HG03175 (cell line): ENCODE measurements at regions not wholly inside any gene's neighbourhood (a gene's known extent, or its start where the extent isn't known, plus 50 kb on each side); places are given as distances from the start of the nearest gene placed in this dataset.
"Not testable (repeated sequence)": the region's sequence is repeated elsewhere in the genome, so short reads cannot be mapped to it uniquely, and the experiment has no call there.

Experiments used
- ATAC-seq: cut with Tn5 transposase; IDR thresholded peaks from one replicate; pipeline ENCODE4 v1.9.1; 2021; ENCODE audit warnings: mild to moderate bottlenecking, moderate library complexity; ENCODE audit not compliant: unreplicated experiment

- no peak for ATAC-seq
These were observed 76.2 kb downstream of the RIN2 start for GRCh38 chr20:19834287-19834686.

DNA sequence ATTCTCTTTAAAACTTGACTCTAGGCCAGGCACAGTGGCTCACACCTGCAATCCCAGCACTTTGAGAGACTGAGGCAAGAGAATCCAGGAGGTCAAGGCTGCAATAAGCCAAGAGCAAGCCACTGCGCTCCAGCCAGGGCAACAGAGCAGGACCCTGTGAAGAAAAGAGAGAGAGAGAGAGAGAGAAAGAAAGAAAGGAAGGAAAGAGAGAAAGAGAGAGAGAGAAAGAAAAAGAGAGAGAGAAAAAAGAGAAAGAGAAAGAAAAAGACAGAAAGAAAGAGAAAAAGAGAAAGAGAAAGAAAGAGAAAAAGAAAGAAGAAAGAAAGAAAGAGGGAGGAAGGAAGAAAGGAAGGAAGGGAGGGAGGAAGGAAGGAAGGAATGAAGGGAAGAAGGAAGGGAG is 76.7 kb downstream of the RIN2 start:
- no peak for ATAC-seq

- ATAC-seq: no peak
These were observed 77.6 kb downstream of the RIN2 start for GRCh38 chr20:19835533-19836222.

DNA sequence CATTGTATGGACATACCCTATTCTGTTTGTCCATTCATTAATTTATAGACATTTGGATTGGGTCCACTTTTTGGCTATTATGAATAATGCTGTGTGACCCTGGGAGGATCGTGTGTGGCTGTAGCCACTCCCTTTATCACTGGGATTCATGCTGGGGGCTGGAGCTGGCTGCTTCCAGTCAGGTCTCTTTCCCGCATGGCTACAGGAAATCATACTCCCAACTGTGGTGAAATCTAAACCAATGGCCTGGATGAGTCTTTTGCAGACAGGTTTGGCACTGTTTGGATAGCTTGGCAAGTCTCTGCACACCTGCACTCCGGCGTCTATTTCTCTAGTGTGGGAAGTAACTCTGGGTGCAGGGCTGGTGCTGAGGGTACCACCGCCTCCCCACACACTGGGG is 80.4 kb downstream of the RIN2 start:
- ATAC-seq: no peak

DNA sequence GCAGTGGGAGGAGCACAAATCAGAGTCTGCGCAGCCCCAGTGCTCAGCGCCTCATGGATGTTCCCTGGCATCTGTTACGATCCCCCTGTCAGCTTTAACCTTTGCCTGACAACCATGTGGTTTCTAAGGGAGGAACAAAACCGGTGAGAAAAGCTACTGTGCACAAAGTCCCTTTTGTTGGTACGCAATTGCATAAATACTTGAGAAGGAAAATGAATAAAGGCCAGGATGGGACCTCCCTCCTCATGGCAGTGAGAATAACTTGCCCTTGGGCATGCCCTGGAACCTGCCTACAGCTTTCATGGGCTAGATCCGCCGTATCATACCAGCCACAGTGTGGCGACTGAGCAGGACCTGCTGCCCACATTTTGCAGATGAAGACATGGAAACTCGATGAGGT is 81.0 kb downstream of the RIN2 start:
- no peak for ATAC-seq

GRCh38 chr20:19840111-19840710 is 82.2 kb downstream of the RIN2 start:
- no peak for ATAC-seq

DNA sequence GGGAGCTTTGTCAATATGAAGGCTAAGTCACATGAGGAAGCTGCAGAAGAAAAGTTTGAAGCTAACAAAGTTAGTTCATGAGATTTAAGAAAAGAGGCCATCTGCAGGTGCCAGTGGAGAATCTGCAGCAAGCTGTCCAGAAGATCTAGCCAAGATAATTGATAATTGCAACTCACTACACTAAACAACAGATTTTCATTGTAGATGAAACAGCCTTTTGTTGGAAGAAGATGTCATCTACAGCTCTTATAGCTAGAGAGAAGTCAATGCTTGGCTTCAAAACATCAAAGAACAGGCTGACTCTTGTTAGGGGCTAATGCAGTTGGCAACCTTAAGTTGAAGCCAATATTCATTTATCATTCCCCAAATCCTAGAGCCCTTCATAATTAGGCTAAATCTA is 83.7 kb downstream of the RIN2 start:
- no peak for ATAC-seq

- ATAC-seq: not testable (repeated sequence)
These were observed 86.8 kb downstream of the RIN2 start for GRCh38 chr20:19844850-19845249.

- no peak for ATAC-seq
These were observed 89.3 kb downstream of the RIN2 start for GRCh38 chr20:19847383-19847782.

DNA sequence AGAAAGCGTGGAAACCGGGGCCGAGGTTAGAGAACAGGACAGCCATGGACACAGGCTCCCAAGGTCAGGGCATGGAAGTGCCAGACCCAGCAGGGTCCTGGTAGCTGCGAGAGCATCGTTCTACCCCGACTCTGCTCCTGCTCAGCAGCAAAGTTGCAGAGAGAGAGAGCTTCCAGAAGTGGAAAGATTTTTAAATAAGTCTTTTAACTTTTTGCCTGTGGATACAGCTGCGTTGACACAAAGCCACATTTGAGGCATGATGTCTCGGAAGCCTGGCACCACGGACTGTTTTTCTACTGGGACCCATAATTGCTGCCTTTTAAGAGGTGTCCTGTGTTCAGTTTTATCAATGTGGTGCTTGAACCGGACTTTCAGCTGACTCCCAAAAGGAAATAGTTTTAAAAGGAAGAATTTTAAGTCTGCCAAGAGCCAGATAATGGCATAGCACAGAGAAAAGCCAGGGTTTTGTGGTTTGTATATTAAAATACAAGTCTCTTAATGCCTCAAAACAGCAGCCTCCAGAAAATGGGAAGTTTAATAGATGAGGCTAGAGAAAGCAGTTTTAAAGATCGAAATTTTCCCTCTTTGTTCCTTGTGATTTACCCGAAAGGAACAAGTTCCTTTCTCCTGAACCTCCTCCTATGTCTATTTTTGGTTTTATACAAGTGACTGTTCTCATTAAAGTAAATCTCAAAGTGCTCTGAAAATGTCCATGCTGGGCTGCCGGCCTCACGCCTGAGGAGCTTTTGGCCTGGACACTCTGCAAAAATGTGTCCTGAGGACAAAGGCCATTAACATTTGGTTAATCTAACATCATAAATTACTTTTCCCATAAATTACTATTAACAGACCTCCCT is 91.5 kb downstream of the RIN2 start:
- no peak for ATAC-seq

- no peak for ATAC-seq
These were observed 92.1 kb downstream of the RIN2 start for GRCh38 chr20:19850198-19850533.

DNA sequence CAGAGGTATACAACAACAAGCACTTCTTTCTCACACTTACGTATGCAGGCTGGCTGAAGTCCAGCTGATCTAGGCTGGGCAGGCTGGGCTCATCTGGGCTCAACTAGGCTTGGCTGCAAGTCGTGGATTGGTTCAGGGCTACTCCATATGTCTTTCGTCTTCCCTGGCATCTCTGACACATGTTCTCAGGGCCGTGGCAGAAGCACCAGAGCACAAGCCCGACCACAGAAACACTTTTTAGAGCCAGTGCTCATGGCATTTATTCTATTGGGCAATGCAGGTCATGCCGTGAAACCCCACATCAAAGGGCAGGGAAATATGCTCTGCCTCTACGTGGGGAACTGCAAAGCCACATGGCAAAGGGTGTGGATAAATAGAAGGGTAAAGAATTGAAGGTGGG is 93.8 kb downstream of the RIN2 start:
- ATAC-seq: no peak

DNA sequence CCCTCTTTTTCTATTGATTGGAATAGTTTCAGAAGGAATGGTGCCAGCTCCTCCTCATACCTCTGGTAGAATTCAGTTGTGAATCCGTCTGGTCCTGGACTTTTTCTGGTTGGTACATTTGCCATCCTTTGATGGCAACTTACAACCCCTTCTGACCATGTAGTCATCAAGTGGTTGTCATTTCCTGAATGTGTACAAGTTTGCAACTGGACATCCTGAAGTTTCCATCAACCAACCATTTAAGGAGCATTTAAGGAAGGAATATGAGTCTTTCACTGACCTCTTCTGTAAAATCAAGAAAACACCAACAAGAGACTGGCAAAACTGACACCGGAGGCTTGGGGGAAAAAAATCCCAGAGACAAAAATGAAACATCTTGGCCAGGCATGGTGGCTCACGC is 97.4 kb downstream of the RIN2 start:
- no peak for ATAC-seq

GRCh38 chr20:19858466-19859371 is 100.7 kb downstream of the RIN2 start:
- ATAC-seq: no peak

DNA sequence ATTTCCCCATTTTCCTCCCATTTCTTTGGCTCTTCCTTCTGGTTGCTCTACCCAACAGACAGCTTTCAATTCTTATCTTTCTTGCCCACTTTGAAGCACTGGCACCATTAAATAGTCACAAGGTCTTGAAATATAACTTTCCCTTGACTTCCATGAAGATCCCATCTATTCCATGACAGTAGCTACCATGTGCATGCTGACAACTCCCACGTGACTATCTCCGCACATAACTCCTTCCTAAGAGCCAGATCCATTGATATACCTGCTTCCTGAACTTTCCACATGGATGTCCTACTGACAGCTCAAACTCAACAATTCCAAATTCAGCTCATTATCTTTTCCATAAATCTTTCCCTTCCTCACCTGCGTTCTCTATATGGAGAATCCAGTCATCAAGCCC is 101.4 kb downstream of the RIN2 start:
- ATAC-seq: no peak

DNA sequence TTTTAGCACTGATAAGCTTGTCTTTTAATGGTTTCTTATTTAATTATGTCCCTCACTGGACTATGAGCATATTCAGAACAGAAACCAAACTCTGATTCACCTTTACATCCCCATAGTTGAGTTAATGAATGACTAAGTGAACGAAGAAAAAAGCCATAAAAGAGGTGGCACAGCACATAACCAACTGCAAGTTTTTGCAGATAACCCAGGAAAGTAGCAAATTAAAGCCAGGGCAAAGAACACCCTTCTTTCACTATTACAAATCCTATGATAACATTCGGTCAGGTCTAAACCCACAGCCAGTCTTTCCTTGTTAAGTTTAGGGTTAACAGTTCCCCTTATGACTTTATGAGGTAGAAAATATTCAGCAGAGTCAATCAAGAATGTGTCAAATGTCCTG is 102.7 kb downstream of the RIN2 start:
- ATAC-seq: no peak

- ATAC-seq: no peak
These were observed 103.2 kb downstream of the RIN2 start for GRCh38 chr20:19861147-19861759.

DNA sequence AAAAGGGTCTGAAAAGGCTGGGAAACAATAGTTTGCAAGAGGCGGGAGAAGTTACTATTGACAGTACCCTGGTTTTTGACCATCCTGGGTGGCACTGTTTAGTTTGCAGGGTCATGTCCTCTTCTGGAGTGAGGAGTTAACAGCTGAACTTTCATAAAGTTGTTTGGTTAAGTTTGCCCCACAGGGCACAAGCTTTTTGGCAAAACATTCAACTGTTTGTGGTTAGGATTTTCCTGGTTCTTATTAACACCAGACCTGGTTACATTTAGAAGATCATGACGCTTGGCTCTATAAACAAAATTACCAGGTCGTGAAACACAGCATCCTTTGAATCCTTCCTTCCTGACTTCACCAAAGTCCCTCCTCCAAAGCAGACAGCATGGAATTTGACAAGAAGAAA is 106.1 kb downstream of the RIN2 start:
- ATAC-seq: no peak

DNA sequence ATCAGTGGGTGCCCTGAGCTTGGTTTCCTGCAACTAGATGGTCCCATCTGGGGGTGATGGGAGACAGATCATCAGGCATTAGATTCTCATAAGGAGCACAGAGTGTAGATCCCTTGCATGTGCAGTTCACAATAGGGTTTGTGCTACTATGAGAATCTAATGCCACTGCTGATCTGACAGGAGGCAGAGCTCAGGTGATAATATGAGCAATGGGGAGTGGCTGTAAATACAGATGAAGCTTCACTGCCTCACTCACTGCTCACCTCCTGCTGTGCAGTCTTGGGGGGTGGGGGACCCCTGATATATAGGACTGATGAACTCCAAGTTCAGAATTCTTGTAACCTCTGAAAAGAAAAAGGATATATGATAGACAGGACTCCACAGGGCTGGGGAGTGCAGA is 108.0 kb downstream of the RIN2 start:
- ATAC-seq: no peak

DNA sequence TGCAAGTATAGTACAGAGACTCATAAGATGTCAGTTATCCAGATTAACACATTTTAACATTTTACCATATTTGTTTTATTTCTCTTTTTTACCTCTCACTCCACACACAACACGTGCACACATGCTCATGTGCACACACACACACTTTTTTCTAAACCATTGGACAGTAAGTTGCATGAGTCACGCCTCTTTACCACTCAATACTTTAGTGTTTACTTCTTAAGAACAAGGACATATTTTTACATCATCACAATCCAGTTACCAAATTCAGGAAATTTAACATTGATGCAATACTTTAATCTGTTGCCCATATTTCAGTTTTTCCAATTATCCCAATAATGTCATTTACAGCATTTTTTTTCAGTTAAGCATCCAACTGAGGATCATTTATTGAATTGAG is 109.0 kb downstream of the RIN2 start:
- no peak for ATAC-seq

GRCh38 chr20:19867940-19868371 is 109.9 kb downstream of the RIN2 start:
- no peak for ATAC-seq
